Fibroblast of lung (primary cell): ENCODE measurements at regions not wholly inside any gene's neighbourhood (a gene's known extent, or its start where the extent isn't known, plus 50 kb on each side); places are given as distances from the start of the nearest gene placed in this dataset.
A peak's percentile ranks its signal among the peaks of the same experiment; 100 is the strongest.
"Not testable (repeated sequence)": the region's sequence is repeated elsewhere in the genome, so short reads cannot be mapped to it uniquely, and the experiment has no call there.

Source experiments
- DNase-seq, 2 donors: peaks; one replicate each; pipeline versions ENCODE4 v3.0.0 to v3.0.0-alpha.2; 2010; ENCODE audit warnings: low read depth in 2 of 2
- H2AFZ ChIP-seq: 2 replicates; pipeline ENCODE4 v1.5.1; 2012; ENCODE audit warnings: low read length, control low read depth, inconsistent platforms
- H3K27ac ChIP-seq: 2 replicates; pipeline ENCODE4 v1.5.1; 2011; ENCODE audit warnings: low read length, control low read depth; ENCODE audit not compliant: insufficient read depth
- H3K27me3 ChIP-seq: 2 replicates; pipeline ENCODE4 v1.5.1; 2011; ENCODE audit warnings: mild to moderate bottlenecking, low read length; ENCODE audit not compliant: control insufficient read depth, insufficient read depth
- H3K36me3 ChIP-seq: 2 replicates; pipeline ENCODE4 v1.5.1; 2011; ENCODE audit warnings: low read length; ENCODE audit not compliant: control insufficient read depth, insufficient read depth
- H3K4me1 ChIP-seq: 2 replicates; pipeline ENCODE4 v1.5.1; 2011; ENCODE audit warnings: low read length; ENCODE audit not compliant: control insufficient read depth, insufficient read depth; ENCODE audit errors: extremely low read depth
- H3K4me2 ChIP-seq: 2 replicates; pipeline ENCODE4 v1.5.1; 2011; ENCODE audit warnings: low read length, control low read depth; ENCODE audit not compliant: insufficient read depth; ENCODE audit errors: extremely low read depth
- H3K4me3 ChIP-seq, 4 experiments: fragments of 200-600 bp in 1 of 4; sonication (generic) in 1 of 4; replicated peaks in 1 of 4; 2 replicates each; pipeline ENCODE4 v1.5.1; 2011 to 2016; ENCODE audit warnings: low read length in 4 of 4, low read depth in 3 of 4, mild to moderate bottlenecking in 3 of 4, control low read depth in 2 of 4, inconsistent platforms in 1 of 4, mixed read lengths in 1 of 4; ENCODE audit not compliant: insufficient read depth in 1 of 4; ENCODE audit errors: control extremely low read depth in 1 of 4
- H3K79me2 ChIP-seq: 2 replicates; pipeline ENCODE4 v1.5.1; 2012; ENCODE audit warnings: mild to moderate bottlenecking, low read length, inconsistent platforms; ENCODE audit not compliant: control insufficient read depth, insufficient read depth
- H3K9ac ChIP-seq: 2 replicates; pipeline ENCODE4 v1.5.1; 2011; ENCODE audit warnings: mild to moderate bottlenecking, low read length, control low read depth; ENCODE audit not compliant: insufficient read depth
- H3K9me3 ChIP-seq: 2 replicates; pipeline ENCODE4 v1.5.1; 2012; ENCODE audit warnings: low read depth, low read length; ENCODE audit not compliant: control insufficient read depth, insufficient read depth
- H4K20me1 ChIP-seq: 2 replicates; pipeline ENCODE4 v1.5.1; 2011; ENCODE audit warnings: low read length; ENCODE audit not compliant: control insufficient read depth, insufficient read depth; ENCODE audit errors: extremely low read depth

DNA sequence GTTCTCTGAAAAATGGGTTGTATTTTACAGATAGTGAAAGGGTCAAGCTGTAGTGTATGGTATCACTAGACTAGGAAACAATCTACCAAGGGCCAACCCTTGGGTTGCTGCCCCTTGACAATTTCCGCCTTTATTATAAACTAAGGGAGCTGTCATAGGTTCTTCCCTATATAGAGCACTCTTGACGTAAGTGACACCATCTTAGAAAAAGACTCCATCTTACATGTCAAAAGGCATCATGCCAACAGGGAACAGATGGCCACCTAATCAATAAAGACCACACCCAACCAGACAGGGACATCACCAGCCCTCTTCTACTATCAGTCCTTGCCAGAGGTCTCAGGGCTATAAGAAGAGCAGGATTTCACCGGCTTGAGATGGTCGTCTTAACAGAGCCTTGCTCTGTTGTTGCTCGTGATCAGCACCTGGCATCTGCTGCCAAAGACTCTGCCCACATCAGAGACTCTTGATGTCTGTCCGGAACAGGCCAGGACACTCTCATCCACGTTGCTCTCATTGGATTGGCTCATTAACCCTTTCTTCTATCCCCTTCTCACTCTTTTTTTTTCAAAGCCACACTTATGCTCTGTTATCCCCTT lies 231.4 kb upstream of the PLGLB2 start:
- H2AFZ ChIP-seq, H3K9ac ChIP-seq, H3K27me3 ChIP-seq, H3K4me3 ChIP-seq, DNase-seq, H3K4me2 ChIP-seq, H4K20me1 ChIP-seq, H3K4me1 ChIP-seq, H3K27ac ChIP-seq, H3K36me3 ChIP-seq, H3K9me3 ChIP-seq: not testable (repeated sequence)
- H3K79me2 ChIP-seq = peaks cover 27% of the 10 kb centered on the region

DNA sequence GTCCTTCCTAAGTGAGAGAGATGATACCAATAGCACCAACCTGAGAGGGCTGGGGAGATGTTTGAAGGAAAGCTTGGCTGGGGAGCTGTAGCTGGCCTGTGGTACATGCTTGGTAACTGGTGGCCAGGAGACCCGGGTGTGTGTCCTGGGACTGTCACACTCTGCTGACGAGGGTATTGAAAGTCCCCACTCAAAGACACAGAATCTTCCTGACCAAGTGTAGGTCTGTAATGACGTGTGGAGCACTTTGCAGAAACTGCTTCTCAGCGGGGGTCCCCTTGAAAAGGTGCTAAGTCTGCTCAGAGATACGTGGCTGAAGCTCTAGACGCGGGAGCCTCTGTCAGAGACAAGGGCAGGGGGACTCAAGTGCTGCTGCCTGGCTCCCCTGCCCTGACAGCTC lies 230.4 kb upstream of the PLGLB2 start:
- peaks cover 30% of the 10 kb centered on the region for H3K79me2 ChIP-seq
- H4K20me1 ChIP-seq, H3K27ac ChIP-seq, H3K36me3 ChIP-seq, H3K4me1 ChIP-seq, H3K9ac ChIP-seq, H3K4me3 ChIP-seq, H3K4me2 ChIP-seq, H3K27me3 ChIP-seq, DNase-seq, H3K9me3 ChIP-seq, H2AFZ ChIP-seq: not testable (repeated sequence)

DNA sequence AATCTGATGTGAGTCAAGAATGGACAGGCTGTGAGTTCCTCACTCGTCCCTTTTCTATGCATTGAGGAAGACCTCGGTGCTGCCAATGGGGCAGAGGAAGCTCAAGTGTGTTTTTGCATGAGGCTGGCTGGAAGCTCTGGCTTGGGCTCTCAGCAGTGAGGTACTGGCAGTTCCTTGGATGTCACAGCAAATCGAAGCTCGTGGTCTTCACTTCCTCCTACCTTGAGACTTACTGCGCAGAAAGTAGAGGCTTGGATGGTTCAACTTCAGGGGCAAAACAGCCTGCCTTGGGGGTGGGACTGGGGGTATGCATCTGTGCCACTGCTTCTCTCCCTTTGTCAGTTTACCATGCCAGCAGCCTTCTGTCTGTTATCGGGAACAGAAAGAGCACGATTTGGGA lies 229.8 kb upstream of the PLGLB2 start:
- not testable (repeated sequence) for H3K4me3 ChIP-seq, H3K36me3 ChIP-seq, H3K27me3 ChIP-seq, H3K9me3 ChIP-seq, H4K20me1 ChIP-seq, H3K4me2 ChIP-seq, DNase-seq, H3K4me1 ChIP-seq, H2AFZ ChIP-seq, H3K27ac ChIP-seq, H3K9ac ChIP-seq
- peaks cover 30% of the 10 kb centered on the region for H3K79me2 ChIP-seq

DNA sequence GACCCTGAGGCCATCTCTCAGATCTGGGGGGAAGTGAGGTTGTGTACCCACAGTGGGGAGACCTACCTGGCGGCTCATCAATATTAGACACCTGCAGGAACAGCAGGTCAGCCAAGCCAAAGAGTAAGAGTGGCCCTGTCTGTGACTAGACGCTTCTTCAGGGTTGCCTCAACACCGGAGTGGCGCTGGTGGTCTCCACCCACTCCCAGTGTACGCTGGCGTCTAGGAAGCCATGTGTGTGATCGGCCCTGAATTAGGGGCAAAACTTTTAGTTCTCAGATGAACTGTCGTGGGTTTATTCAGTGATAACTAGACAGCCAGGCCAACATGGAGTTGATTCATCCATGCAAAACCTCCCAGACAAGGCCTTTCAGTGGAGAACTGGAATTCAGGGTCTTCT lies 229.3 kb upstream of the PLGLB2 start:
- not testable (repeated sequence) for H3K4me1 ChIP-seq, H3K4me2 ChIP-seq, H3K9ac ChIP-seq, H3K27ac ChIP-seq, DNase-seq, H3K36me3 ChIP-seq, H2AFZ ChIP-seq, H4K20me1 ChIP-seq, H3K4me3 ChIP-seq, H3K27me3 ChIP-seq, H3K9me3 ChIP-seq
- peaks cover 30% of the 10 kb centered on the region for H3K79me2 ChIP-seq

DNA sequence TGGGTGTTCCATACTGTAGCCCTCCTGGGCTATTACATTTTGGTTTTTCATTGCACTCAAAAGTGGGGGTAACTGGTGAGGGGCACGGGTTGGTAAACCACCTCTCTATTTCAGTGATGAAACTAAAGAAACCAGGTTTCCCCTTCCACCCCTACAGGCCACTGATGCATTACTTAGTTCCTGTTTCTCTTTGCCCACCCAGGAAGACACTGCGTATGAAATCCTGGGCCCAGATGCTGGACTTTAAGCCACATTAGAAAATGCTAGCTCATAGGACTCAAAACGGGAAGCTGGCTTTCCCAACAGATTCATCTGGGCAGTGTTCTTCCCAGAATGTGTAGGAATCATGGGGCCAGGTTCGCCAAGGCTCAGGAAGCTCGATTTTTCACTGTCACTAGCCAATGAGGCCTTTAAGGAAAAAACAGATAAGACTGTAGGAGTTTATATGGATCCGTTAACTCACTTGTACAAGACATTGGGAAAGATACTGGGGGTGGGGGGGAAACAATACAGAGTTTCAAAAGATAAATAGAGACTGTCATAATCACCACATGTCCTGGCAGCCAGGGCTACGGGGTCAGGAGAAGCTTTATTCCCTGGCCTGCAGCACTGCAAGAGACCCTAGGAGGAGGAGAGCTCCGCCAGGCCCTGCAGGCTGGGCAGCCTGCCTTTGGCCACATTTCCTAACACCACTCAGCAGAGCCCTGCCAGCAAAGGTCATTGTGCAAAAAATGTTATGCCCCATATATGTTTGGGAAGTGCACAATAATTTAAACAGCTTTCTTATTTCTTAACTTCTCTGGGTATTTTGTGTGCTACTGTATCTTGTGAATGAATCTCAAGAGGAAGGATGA lies 228.5 kb upstream of the PLGLB2 start:
- not testable (repeated sequence) for H3K27ac ChIP-seq, H2AFZ ChIP-seq, H3K4me2 ChIP-seq, H3K4me3 ChIP-seq, H3K9ac ChIP-seq, H4K20me1 ChIP-seq, H3K36me3 ChIP-seq, H3K9me3 ChIP-seq, H3K27me3 ChIP-seq, H3K4me1 ChIP-seq
- H3K79me2 ChIP-seq = peaks cover 30% of the 10 kb centered on the region
- DNase-seq = peak in 1 of 2 donors; percentile 74

DNA sequence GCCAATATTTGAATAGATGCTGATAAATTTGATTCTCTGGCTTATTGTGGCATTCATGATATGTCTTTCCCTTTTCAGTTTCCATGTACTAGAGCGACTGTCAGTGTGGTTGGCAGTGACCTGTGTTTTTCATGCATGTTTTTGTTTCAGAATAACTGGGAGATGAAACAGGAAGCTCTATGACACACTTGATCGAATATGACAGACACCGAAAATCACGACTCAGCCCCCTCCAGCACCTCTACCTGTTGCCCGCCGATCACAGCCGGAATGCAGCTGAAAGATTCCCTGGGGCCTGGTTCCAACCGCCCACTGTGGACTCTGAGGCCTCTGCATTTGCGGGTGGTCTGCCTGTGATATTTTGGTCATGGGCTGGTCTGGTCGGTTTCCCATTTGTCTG lies 226.8 kb upstream of the PLGLB2 start:
- not testable (repeated sequence) for H3K36me3 ChIP-seq, H3K9ac ChIP-seq, H4K20me1 ChIP-seq, H3K4me2 ChIP-seq, H3K27ac ChIP-seq, H3K4me1 ChIP-seq, H3K4me3 ChIP-seq, H3K9me3 ChIP-seq, H2AFZ ChIP-seq, DNase-seq, H3K27me3 ChIP-seq
- peaks cover 26% of the 10 kb centered on the region for H3K79me2 ChIP-seq

DNA sequence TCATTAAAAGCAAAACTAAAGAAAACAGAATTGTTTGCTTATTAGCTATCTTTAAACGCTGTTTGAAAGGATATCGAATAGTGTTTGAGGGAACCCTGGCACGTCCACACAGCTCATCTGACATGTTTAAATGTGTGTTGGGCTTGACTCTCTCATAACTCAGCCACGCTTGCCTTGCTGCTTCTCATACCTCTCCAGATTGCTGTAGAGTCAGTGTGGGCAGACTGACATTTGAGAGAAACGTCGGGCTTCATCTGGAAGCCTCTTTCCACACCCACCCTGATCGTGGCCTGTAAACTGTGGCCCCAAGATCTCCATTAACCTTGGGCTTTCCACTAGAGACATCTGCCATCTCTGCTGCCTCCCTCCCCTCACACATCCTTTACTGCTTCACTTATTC lies 226.4 kb upstream of the PLGLB2 start:
- peaks cover 24% of the 10 kb centered on the region for H3K79me2 ChIP-seq
- not testable (repeated sequence) for H3K4me3 ChIP-seq, DNase-seq, H3K4me1 ChIP-seq, H3K27me3 ChIP-seq, H3K9ac ChIP-seq, H3K9me3 ChIP-seq, H3K36me3 ChIP-seq, H3K27ac ChIP-seq, H2AFZ ChIP-seq, H3K4me2 ChIP-seq, H4K20me1 ChIP-seq
